ENCODE measurements at regions not wholly inside any gene's neighbourhood (a gene's known extent, or its start where the extent isn't known, plus 50 kb on each side); places are given as distances from the start of the nearest gene placed in this dataset.

GRCh38 chr1:217078959-217079358, 355.7 kb upstream of the ESRRG start:
- ATAC-seq (no peak), FAIRE-seq (no peak), DNase-seq (ENCODE audit: extremely low read depth in 1 of 4, low spot score in 3 of 4) (no peak)
- Histone ChIP-seq H3K9me3 (replicated peaks; ENCODE audit: control insufficient read depth, insufficient read depth, low read depth, low read length) (no peaks in the 10 kb centered on the region), H3K4me1 (replicated peaks in 1 of 2; ENCODE audit: control insufficient read depth in 2 of 2, insufficient read depth in 2 of 2, low read length in 2 of 2) (no peaks in the 10 kb centered on the region), H3K36me3 (ENCODE audit: control insufficient read depth, insufficient read depth, low read length) (no peaks in the 10 kb centered on the region), H2AFZ (ENCODE audit: low read depth, low read length) (no peak overlapping the region), H3K9me1 (ENCODE audit: control insufficient read depth, insufficient read depth, low read length) (no peaks in the 10 kb centered on the region), H3K27ac (ENCODE audit: extremely low read depth, low read depth, low read length) (no peak overlapping the region), H4K20me1 (replicated peaks; ENCODE audit: control insufficient read depth, insufficient read depth, low read length) (no peaks in the 10 kb centered on the region), H3K27me3 (ENCODE audit: control insufficient read depth in 2 of 2, insufficient read depth in 2 of 2, low read length in 2 of 2) (no peaks in the 10 kb centered on the region), H3K4me3 (no peak overlapping the region), H3K9ac (ENCODE audit: insufficient read depth in 1 of 2, low read depth in 2 of 2, low read length in 2 of 2) (no peak overlapping the region), H3K79me2 (ENCODE audit: control insufficient read depth, insufficient read depth, low read length) (no peaks in the 10 kb centered on the region), H3K4me2 (ENCODE audit: insufficient read depth, low read length) (no peak overlapping the region)
- 8% methylated on average over 1 of the region's 1 CpG for WGBS (ENCODE audit: insufficient coverage, low coverage, missing lambda C conversion rate)
- intact Hi-C loops (cut with micrococcal nuclease): no loop called here
- in situ Hi-C loops (cut with MboI): no loop called here
- POLR2A ChIA-PET: no interaction called here
- TF ChIP-seq ZNF280B (CRISPR knock-in tag; IDR thresholded peaks at IDR 0.05) (no peak), POLR2H (tag; IDR thresholded peaks at IDR 0.05; ENCODE audit: low read depth) (no peak), SIRT6 (IDR thresholded peaks at IDR 0.05; ENCODE audit: low read depth, low read length) (no peak), ZNF511 (CRISPR knock-in tag; IDR thresholded peaks at IDR 0.05) (no peak), CBX2 (IDR thresholded peaks at IDR 0.05; ENCODE audit: insufficient read depth, low read length, poor library complexity, severe bottlenecking) (no peak), EZH2 (IDR thresholded peaks at IDR 0.05; ENCODE audit: borderline replicate concordance, low read depth, low read length) (no peak), TSC22D4 (tag; IDR thresholded peaks at IDR 0.05) (no peak), EGR1 (conservative IDR thresholded peaks at IDR 0.05) (no peak), PPARD (CRISPR knock-in tag; IDR thresholded peaks at IDR 0.05) (no peak), XRCC5 (IDR thresholded peaks at IDR 0.05; ENCODE audit: low read depth, low read length) (no peak), PHB (CRISPR knock-in tag; IDR thresholded peaks at IDR 0.05) (no peak), STAT5A (IDR thresholded peaks at IDR 0.05; ENCODE audit: borderline replicate concordance, low read length) (no peak), IRF2 (CRISPR knock-in tag; IDR thresholded peaks at IDR 0.05) (no peak), CCNT2 (IDR thresholded peaks at IDR 0.05; ENCODE audit: borderline replicate concordance, extremely low read depth, insufficient read length, low read depth, low read length) (no peak), HNRNPUL1 (IDR thresholded peaks at IDR 0.05; ENCODE audit: low read length) (no peak), ZBTB2 (IDR thresholded peaks at IDR 0.05) (no peak), ZBTB34 (CRISPR knock-in tag; IDR thresholded peaks at IDR 0.05) (no peak), POU5F1 (IDR thresholded peaks at IDR 0.05; ENCODE audit: borderline replicate concordance, low read depth, low read length, partially characterized antibody) (no peak), TBL1XR1 (IDR thresholded peaks at IDR 0.05; ENCODE audit: low read length in 2 of 2) (no peak)
- BruUV-seq (replicated peaks): no TSS peak
- CTCF ChIA-PET (ENCODE audit: low intra/inter-chr PET ratio): no interaction called here
